ENCODE measurements at regions not wholly inside any gene's neighbourhood (a gene's known extent, or its start where the extent isn't known, plus 50 kb on each side); places are given as distances from the start of the nearest gene placed in this dataset.

GRCh38 chrY:8591821-8592516 is 745.3 kb upstream of the TSPY4 start:
- Histone ChIP-seq H2AFZ (ENCODE audit: low read depth, low read length) (no peak overlapping the region), H3K4me1 (ENCODE audit: control insufficient read depth, extremely low read depth, insufficient read depth, low read length) (no peaks in the 10 kb centered on the region), H3K36me3 (ENCODE audit: control insufficient read depth in 2 of 2, extremely low read depth in 1 of 2, insufficient read depth in 2 of 2, low read length in 2 of 2) (no peaks in the 10 kb centered on the region), H4K20me1 (replicated peaks; ENCODE audit: control insufficient read depth, extremely low read depth, insufficient read depth, low read length) (no peaks in the 10 kb centered on the region), H3K9ac (replicated peaks; ENCODE audit: extremely low read depth, insufficient read depth, low read length) (no peak overlapping the region), H3K27me3 (ENCODE audit: control insufficient read depth in 2 of 2, insufficient read depth in 2 of 2, low read length in 2 of 2) (no peaks in the 10 kb centered on the region), H3K27ac (ENCODE audit: insufficient read depth, low read depth, low read length) (no peak overlapping the region), H3K4me3 (replicated peaks in 1 of 3; ENCODE audit: insufficient read depth in 1 of 3, low read depth in 1 of 3, low read length in 3 of 3) (no peak overlapping the region), H3K79me2 (ENCODE audit: control insufficient read depth, insufficient read depth, low read length) (no peaks in the 10 kb centered on the region), H3K4me2 (ENCODE audit: insufficient read depth, low read length) (no peak overlapping the region), H3K9me3 (replicated peaks; ENCODE audit: control insufficient read depth, insufficient read depth, low read length) (no peaks in the 10 kb centered on the region), H3K9me1 (replicated peaks; ENCODE audit: control insufficient read depth, extremely low read depth, insufficient read depth, low read length) (no peaks in the 10 kb centered on the region)
- ChIA-PET POLR2A (no interaction called here), CTCF (no interaction called here)
- FAIRE-seq (no peak), DNase-seq (ENCODE audit: low read depth, low spot score) (no peak)
- BruUV-seq (replicated peaks) = no TSS peak
- dilution Hi-C loops (cut with MboI; ENCODE audit: extremely low pct_ligation_motif_present, low sequenced_read_pairs) = no loop called here
- TF ChIP-seq POLR2A (IDR thresholded peaks at IDR 0.05; ENCODE audit: low read depth, low read length) (no peak), POLR2AphosphoS5 (IDR thresholded peaks at IDR 0.05; ENCODE audit: insufficient read depth, low read depth, low read length) (no peak), JUN (IDR thresholded peaks at IDR 0.05; ENCODE audit: borderline replicate concordance, insufficient read depth, insufficient read length, low read depth) (no peak), GATA2 (IDR thresholded peaks at IDR 0.05; ENCODE audit: insufficient read depth, insufficient read length, low read depth, low read length) (no peak), CTCF (IDR thresholded peaks at IDR 0.05; ENCODE audit: extremely low read depth in 1 of 2, insufficient read depth in 1 of 2, low read depth in 1 of 2, low read length in 2 of 2) (no peak)
- intact Hi-C loops (cut with micrococcal nuclease) = no loop called here

- no peaks in the 10 kb centered on the region for H3K36me3 ChIP-seq (ENCODE audit: control insufficient read depth in 2 of 2, extremely low read depth in 1 of 2, insufficient read depth in 2 of 2, low read length in 2 of 2)
- H3K9me3 ChIP-seq (replicated peaks; ENCODE audit: control insufficient read depth, insufficient read depth, low read length) = no peaks in the 10 kb centered on the region
- DNase-seq (ENCODE audit: low read depth, low spot score) (no peak), FAIRE-seq (no peak)
- no peak overlapping the region for H2AFZ ChIP-seq (ENCODE audit: low read depth, low read length)
- no peak for TF ChIP-seq JUN (IDR thresholded peaks at IDR 0.05; ENCODE audit: borderline replicate concordance, insufficient read depth, insufficient read length, low read depth)
- no peak for TF ChIP-seq EZH2 (IDR thresholded peaks at IDR 0.05; ENCODE audit: borderline replicate concordance, low read depth, low read length, severe bottlenecking)
- no peak for TF ChIP-seq MAX (IDR thresholded peaks at IDR 0.05; ENCODE audit: insufficient read depth, insufficient read length)
- no peak for TF ChIP-seq POLR2AphosphoS5 (IDR thresholded peaks at IDR 0.05; ENCODE audit: insufficient read depth, low read depth, low read length)
- no peak for TF ChIP-seq GATA2 (IDR thresholded peaks at IDR 0.05; ENCODE audit: insufficient read depth, insufficient read length, low read depth, low read length)
- no peak for TF ChIP-seq MYC (IDR thresholded peaks at IDR 0.05; ENCODE audit: low read depth, low read length)
- TF ChIP-seq POLR2A (IDR thresholded peaks at IDR 0.05; ENCODE audit: low read depth, low read length) = no peak
- no peak for TF ChIP-seq FOS (IDR thresholded peaks at IDR 0.05; ENCODE audit: borderline replicate concordance, insufficient read depth, low read length)
- H3K4me2 ChIP-seq (ENCODE audit: insufficient read depth, low read length) = no peak overlapping the region
- no TSS peak for BruUV-seq (replicated peaks)
- H3K4me1 ChIP-seq (ENCODE audit: control insufficient read depth, extremely low read depth, insufficient read depth, low read length) = no peaks in the 10 kb centered on the region
- no peaks in the 10 kb centered on the region for H3K27me3 ChIP-seq (ENCODE audit: control insufficient read depth in 2 of 2, insufficient read depth in 2 of 2, low read length in 2 of 2)
- H3K9me1 ChIP-seq (replicated peaks; ENCODE audit: control insufficient read depth, extremely low read depth, insufficient read depth, low read length) = no peaks in the 10 kb centered on the region
- intact Hi-C loops (cut with micrococcal nuclease) = no loop called here
- no peaks in the 10 kb centered on the region for H3K79me2 ChIP-seq (ENCODE audit: control insufficient read depth, insufficient read depth, low read length)
- ChIA-PET POLR2A (no interaction called here), CTCF (no interaction called here)
- H3K4me3 ChIP-seq (replicated peaks in 1 of 3; ENCODE audit: insufficient read depth in 1 of 3, low read depth in 1 of 3, low read length in 3 of 3) = no peak overlapping the region
- H4K20me1 ChIP-seq (replicated peaks; ENCODE audit: control insufficient read depth, extremely low read depth, insufficient read depth, low read length) = no peaks in the 10 kb centered on the region
- dilution Hi-C loops (cut with MboI; ENCODE audit: extremely low pct_ligation_motif_present, low sequenced_read_pairs) = no loop called here
- H3K27ac ChIP-seq (ENCODE audit: insufficient read depth, low read depth, low read length) = no peak overlapping the region
- H3K9ac ChIP-seq (replicated peaks; ENCODE audit: extremely low read depth, insufficient read depth, low read length) = no peak overlapping the region
Measured at GRCh38 chrY:8594657-8595056, 742.6 kb upstream of the TSPY4 start.

All from endothelial cell of umbilical vein (primary cell).